Naive thymus-derived CD8-positive, alpha-beta T cell (primary cell): ENCODE measurements at regions not wholly inside any gene's neighbourhood (a gene's known extent, or its start where the extent isn't known, plus 50 kb on each side); places are given as distances from the start of the nearest gene placed in this dataset.

Source experiments
- ATAC-seq, 2 donors: fragments of 150-1000 bp; cut with Tn5 transposase in 1 of 2; sonication (Bioruptor Pico), chemical (Tn5 transposase) in 1 of 2; 1 replicate in 1 of 2; 2 replicates in 1 of 2; pipeline ENCODE4 v1.10.0; 2021; ENCODE audit warnings: mild to moderate bottlenecking in 2 of 2, moderate library complexity in 2 of 2
- POLR2A ChIA-PET: fragments of 350-600 bp; sonication (Branson Sonifier 250); formaldehyde crosslinking; loops from one replicate; lab custom pipeline; 2021; ENCODE audit warnings: antibody characterized with exemption; lab: Charles Lee
- DNase-seq, 10 donors: peaks; one replicate each; pipeline versions ENCODE4 v3.0.0 to v3.0.0-alpha.2; 2020 to 2022
- H3K27ac Mint-ChIP-seq, 10 donors: one replicate each; pipeline ENCODE4 v1.8.0; 2020 to 2022; ENCODE audit warnings: mild to moderate bottlenecking in 10 of 10, mixed read lengths in 10 of 10, moderate library complexity in 4 of 10, inconsistent platforms in 1 of 10
- H3K27me3 Mint-ChIP-seq, 5 donors: one replicate each; pipeline ENCODE4 v1.8.0; 2021 to 2022; ENCODE audit warnings: mixed read lengths in 5 of 5
- H3K36me3 Mint-ChIP-seq, 3 donors: one replicate each; pipeline ENCODE4 v1.8.0; 2020 to 2022; ENCODE audit warnings: mixed read lengths in 3 of 3, mild to moderate bottlenecking in 2 of 3, inconsistent platforms in 1 of 3
- H3K4me1 Mint-ChIP-seq, 4 donors: one replicate each; pipeline ENCODE4 v1.8.0; 2021 to 2022; ENCODE audit warnings: mixed read lengths in 4 of 4
- H3K4me3 Mint-ChIP-seq, 10 donors: one replicate each; pipeline ENCODE4 v1.8.0; 2020 to 2022; ENCODE audit warnings: mild to moderate bottlenecking in 10 of 10, mixed read lengths in 10 of 10, moderate library complexity in 6 of 10, inconsistent platforms in 1 of 10
- H3K9me3 Mint-ChIP-seq, 9 donors: one replicate each; pipeline ENCODE4 v1.8.0; 2020 to 2022; ENCODE audit warnings: mixed read lengths in 9 of 9, mild to moderate bottlenecking in 3 of 9, inconsistent platforms in 1 of 9, moderate library complexity in 1 of 9

DNA sequence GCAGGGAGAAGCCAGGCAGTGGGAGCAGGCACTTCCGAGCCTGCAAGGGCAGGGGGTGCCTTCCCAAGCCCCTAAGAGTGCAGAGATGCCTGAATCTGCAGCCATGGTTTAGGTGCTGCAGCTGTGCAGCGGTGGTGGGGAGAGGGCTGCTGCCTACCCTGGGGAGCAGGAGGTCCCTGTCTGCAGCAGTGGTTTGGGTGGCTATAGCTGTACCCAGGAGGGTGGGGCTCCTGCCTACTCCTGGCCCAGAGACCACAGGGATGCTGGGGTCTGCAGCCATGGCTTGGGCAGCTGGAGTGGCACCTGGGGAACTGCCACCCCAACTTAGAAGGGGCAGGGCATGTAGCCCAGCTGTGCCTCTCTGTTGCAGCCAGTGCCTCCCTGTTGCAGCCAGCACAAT is 488.1 kb upstream of the THBS1 start:
- Mint-ChIP-seq H3K9me3 (no peaks in the 10 kb centered on the region), H3K36me3 (no peaks in the 10 kb centered on the region), H3K27ac (no peak overlapping the region), H3K4me3 (no peak overlapping the region), H3K27me3 (peaks cover 5 to 25% (median 10%) of the 10 kb centered on the region in 5 donors), H3K4me1 (no peaks in the 10 kb centered on the region)
- ATAC-seq (no peak), DNase-seq (no peak)
- POLR2A ChIA-PET = no interaction called here

DNA sequence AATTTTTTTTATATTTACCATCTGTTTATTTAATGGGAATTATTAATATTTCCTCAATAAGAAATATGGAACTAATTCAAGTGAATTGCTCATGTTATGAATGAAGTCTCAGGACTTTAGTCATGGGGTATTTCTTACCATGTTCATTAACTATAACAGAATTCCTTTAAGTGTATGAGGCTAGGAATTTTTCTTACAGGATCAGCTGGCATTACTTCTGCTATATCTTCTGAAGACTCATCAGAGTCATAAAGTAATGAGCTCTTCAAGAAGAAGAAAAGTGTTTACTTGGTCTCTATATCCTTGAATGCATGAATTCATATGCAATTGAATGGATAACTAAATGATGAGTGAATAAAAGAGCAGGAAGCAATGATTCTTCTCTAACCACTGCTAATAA is 486.8 kb upstream of the THBS1 start:
- POLR2A ChIA-PET = no interaction called here
- H3K36me3 Mint-ChIP-seq = no peaks in the 10 kb centered on the region
- H3K4me1 Mint-ChIP-seq = no peaks in the 10 kb centered on the region
- H3K27me3 Mint-ChIP-seq = peaks cover 5 to 28% (median 9%) of the 10 kb centered on the region in 5 donors
- H3K4me3 Mint-ChIP-seq = no peak overlapping the region
- no peak for ATAC-seq
- DNase-seq = no peak
- no peaks in the 10 kb centered on the region for H3K9me3 Mint-ChIP-seq
- H3K27ac Mint-ChIP-seq = no peak overlapping the region

DNA sequence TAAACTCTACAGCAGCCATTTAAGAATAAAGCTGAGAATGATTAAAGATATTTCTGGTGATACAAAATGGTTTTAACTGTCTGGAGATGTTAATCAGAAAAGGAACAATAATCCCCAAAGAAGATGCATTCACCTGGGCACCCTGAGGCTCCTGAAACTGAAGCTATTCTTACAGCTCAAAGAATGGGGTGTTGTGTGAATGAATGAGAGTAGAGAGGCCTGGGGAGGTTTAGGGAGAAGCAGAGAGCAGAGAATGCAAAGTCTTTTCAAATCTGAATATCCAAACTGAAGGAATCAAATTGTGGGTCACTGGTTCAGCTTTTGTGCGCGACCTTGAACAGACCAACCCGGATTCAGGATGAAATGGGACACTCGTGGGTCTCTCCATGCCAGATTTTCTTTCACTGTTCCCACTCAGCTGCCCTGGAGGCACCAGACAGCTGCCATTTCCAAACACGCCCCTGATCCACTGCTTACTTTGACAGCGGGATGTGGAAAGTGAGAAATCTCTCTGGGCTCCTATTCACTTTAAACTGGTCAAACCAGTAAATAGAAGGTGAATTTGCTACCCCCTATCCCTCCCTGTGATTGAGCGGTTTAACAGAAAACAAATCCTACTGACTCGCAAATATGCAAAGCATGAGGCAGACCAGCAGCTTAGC is 485.5 kb upstream of the THBS1 start:
- Mint-ChIP-seq H3K27ac (no peak overlapping the region), H3K4me1 (no peaks in the 10 kb centered on the region), H3K36me3 (no peaks in the 10 kb centered on the region), H3K9me3 (no peaks in the 10 kb centered on the region), H3K4me3 (no peak overlapping the region), H3K27me3 (peaks cover 6 to 27% (median 11%) of the 10 kb centered on the region in 5 donors)
- ATAC-seq (no peak), DNase-seq (no peak)
- POLR2A ChIA-PET = no interaction called here

GRCh38 chr15:39096608-39097205 is 484.2 kb upstream of the THBS1 start:
- no peak overlapping the region for H3K27ac Mint-ChIP-seq
- no peak for DNase-seq
- H3K9me3 Mint-ChIP-seq = no peaks in the 10 kb centered on the region
- ATAC-seq = no peak
- no peaks in the 10 kb centered on the region for H3K4me1 Mint-ChIP-seq
- no peaks in the 10 kb centered on the region for H3K36me3 Mint-ChIP-seq
- POLR2A ChIA-PET = no interaction called here
- peaks cover 8 to 24% (median 16%) of the 10 kb centered on the region in 5 donors for H3K27me3 Mint-ChIP-seq
- H3K4me3 Mint-ChIP-seq = no peak overlapping the region

GRCh38 chr15:39099524-39099923 is 481.4 kb upstream of the THBS1 start:
- Mint-ChIP-seq H3K27me3 (peaks cover 11 to 36% (median 15%) of the 10 kb centered on the region in 5 donors), H3K36me3 (no peaks in the 10 kb centered on the region)
- POLR2A ChIA-PET = no interaction called here

DNA sequence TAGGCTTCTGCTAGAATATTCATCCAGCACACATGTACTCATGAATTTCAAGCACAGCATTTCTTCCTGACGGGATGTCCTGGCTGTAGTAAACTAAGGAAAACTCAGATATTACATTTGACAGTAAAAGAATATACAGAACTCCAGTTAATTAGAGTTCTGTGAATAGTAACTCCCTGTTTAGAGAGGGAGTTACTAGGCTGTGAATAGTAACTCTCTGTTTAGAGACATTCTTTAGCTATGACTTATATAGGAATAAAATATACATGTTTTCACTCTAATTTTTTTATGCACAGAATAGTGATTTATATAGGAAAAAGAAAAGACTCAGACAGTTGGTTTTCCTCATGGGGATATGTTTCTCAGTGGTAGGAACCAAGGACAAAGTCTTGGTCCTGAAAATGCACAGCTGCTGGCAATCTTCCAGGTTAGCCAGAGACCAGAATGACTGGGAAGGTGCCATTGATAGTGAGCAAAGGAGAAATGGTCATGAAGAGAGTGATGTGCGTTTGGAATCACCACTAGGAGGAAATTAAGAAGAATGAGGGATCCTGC is 480.7 kb upstream of the THBS1 start:
- POLR2A ChIA-PET = no interaction called here
- ATAC-seq = no peak
- peaks cover 11 to 36% (median 15%) of the 10 kb centered on the region in 5 donors for H3K27me3 Mint-ChIP-seq
- no peaks in the 10 kb centered on the region for H3K36me3 Mint-ChIP-seq
- DNase-seq = no peak
- no peaks in the 10 kb centered on the region for H3K4me1 Mint-ChIP-seq
- no peak overlapping the region for H3K4me3 Mint-ChIP-seq
- H3K9me3 Mint-ChIP-seq = peaks cover 0 to 10% (median 2%) of the 10 kb centered on the region in 9 donors
- H3K27ac Mint-ChIP-seq = no peak overlapping the region

More at GRCh38 chr15:39099524-39099923, 481.4 kb upstream of the THBS1 start:
- no peak overlapping the region for H3K4me3 Mint-ChIP-seq
- DNase-seq (no peak), ATAC-seq (no peak)
- no peak overlapping the region for H3K27ac Mint-ChIP-seq
- H3K9me3 Mint-ChIP-seq = peaks cover 0 to 10% (median 0%) of the 10 kb centered on the region in 9 donors
- no peaks in the 10 kb centered on the region for H3K4me1 Mint-ChIP-seq

DNA sequence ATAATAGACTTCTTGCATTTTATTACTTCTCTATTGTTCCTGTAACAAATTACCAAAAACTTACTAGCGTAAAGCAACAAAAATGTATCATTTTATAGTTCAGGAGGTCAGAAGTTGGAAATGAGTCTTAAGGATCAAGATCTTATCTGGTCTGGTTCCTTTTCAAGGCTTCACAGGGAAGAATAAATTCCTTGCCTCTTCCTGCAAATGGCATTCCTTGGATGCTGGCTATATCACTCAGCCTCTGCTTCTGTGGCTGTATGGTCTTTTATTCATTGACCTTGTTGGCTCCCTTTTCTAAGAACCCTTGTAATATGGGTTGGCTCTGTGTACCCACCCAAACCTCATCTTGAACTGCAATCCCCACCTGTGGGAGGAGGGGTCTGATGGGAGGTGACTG is 478.4 kb upstream of the THBS1 start:
- Mint-ChIP-seq H3K4me1 (no peaks in the 10 kb centered on the region), H3K27me3 (peaks cover 12 to 36% (median 17%) of the 10 kb centered on the region in 5 donors), H3K27ac (no peak overlapping the region), H3K36me3 (no peaks in the 10 kb centered on the region), H3K4me3 (no peak overlapping the region), H3K9me3 (peaks cover 0 to 10% (median 3%) of the 10 kb centered on the region in 9 donors)
- DNase-seq = no peak
- POLR2A ChIA-PET = no interaction called here
- no peak for ATAC-seq

DNA sequence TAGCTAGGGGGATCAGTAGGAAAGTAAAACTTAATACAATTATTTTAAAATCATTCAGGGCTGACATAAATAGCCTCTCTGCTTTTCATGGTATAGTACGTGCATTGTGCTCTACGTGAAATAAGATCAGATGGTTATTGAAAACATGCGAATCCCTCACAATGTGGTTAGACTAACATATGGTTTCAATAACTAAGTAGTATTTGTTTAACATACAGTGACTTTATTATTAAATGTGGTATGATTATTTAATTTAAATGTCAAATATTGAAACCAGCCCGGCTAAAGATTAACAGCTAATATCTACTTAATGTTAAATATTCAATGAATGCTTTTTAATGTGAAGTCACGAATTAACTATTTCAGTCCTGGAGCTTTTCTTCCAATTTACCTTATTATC is 473.9 kb upstream of the THBS1 start:
- DNase-seq = no peak
- no peak overlapping the region for H3K4me3 Mint-ChIP-seq
- no peak for ATAC-seq
- H3K9me3 Mint-ChIP-seq = peaks cover 0 to 10% (median 3%) of the 10 kb centered on the region in 9 donors
- peaks cover 0 to 1% (median 0%) of the 10 kb centered on the region in 3 donors for H3K36me3 Mint-ChIP-seq
- peaks cover 10 to 28% (median 11%) of the 10 kb centered on the region in 5 donors for H3K27me3 Mint-ChIP-seq
- POLR2A ChIA-PET = no interaction called here
- H3K4me1 Mint-ChIP-seq = no peaks in the 10 kb centered on the region
- no peak overlapping the region for H3K27ac Mint-ChIP-seq

DNA sequence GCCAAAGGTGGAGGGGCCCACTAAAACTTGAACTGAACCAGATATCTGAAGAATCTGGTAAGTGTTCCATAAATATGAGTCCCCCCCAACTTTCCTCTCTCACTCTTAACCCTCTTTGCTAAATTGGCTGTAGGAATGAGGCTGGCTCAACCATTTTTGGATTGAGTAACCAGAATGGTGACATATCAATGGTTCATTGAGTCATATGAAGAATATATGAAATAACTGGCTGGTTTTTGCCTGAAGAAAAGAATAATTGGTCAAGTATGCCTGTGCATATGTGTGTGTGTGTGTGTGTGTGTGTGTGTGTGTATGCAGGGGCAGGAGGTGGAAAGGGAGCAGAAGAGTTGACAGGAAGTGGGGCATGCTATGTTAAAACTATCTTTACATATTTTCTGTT is 472.9 kb upstream of the THBS1 start:
- POLR2A ChIA-PET = no interaction called here
- Mint-ChIP-seq H3K9me3 (peaks cover 0 to 8% (median 3%) of the 10 kb centered on the region in 9 donors), H3K27me3 (peaks cover 13 to 26% (median 14%) of the 10 kb centered on the region in 5 donors), H3K36me3 (peaks cover 0 to 1% (median 0%) of the 10 kb centered on the region in 3 donors), H3K27ac (no peak overlapping the region), H3K4me1 (no peaks in the 10 kb centered on the region), H3K4me3 (no peak overlapping the region)
- no peak for ATAC-seq
- no peak for DNase-seq

GRCh38 chr15:39110336-39110735 is 470.5 kb upstream of the THBS1 start:
- peaks cover 0 to 19% (median 2%) of the 10 kb centered on the region in 9 donors for H3K9me3 Mint-ChIP-seq
- POLR2A ChIA-PET = no interaction called here
- H3K27me3 Mint-ChIP-seq = peaks cover 19 to 32% (median 27%) of the 10 kb centered on the region in 5 donors
- H3K4me1 Mint-ChIP-seq = no peaks in the 10 kb centered on the region
- DNase-seq = no peak
- H3K4me3 Mint-ChIP-seq = no peak overlapping the region
- no peak for ATAC-seq
- H3K27ac Mint-ChIP-seq = no peak overlapping the region
- peaks cover 0 to 5% (median 1%) of the 10 kb centered on the region in 3 donors for H3K36me3 Mint-ChIP-seq

- Mint-ChIP-seq H3K9me3 (peaks cover 0 to 17% (median 2%) of the 10 kb centered on the region in 9 donors), H3K27ac (no peak overlapping the region)
- ATAC-seq = no peak
These were observed 470.1 kb upstream of the THBS1 start for GRCh38 chr15:39110746-39111145.

DNA sequence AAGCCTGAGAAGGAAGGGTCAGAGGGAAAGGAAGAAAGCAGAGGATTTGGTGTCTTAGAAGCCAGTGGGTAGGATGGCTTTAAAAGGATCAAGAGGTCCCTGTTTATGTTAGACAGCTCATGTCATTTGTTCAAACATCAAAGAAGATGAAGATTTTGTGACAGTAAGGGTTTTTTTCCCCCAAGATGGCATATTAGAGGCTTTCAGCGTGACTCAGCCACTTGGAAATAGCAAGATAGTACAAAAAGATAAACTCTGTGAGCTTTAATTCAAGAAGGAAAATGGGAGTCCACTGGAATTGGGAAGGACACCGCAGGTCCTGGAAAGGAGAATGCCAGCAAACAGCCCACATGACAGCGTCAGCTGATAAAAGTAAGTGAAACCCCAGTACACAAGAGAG is 467.1 kb upstream of the THBS1 start:
- H3K27me3 Mint-ChIP-seq = peaks cover 24 to 55% (median 26%) of the 10 kb centered on the region in 5 donors
- DNase-seq (no peak), ATAC-seq (no peak)
- H3K27ac Mint-ChIP-seq = no peak overlapping the region
- H3K36me3 Mint-ChIP-seq = peaks cover 0 to 21% (median 4%) of the 10 kb centered on the region in 3 donors
- POLR2A ChIA-PET = no interaction called here
- no peaks in the 10 kb centered on the region for H3K4me1 Mint-ChIP-seq
- peaks cover 6 to 32% (median 21%) of the 10 kb centered on the region in 9 donors for H3K9me3 Mint-ChIP-seq
- no peak overlapping the region for H3K4me3 Mint-ChIP-seq

More at GRCh38 chr15:39110746-39111145, 470.1 kb upstream of the THBS1 start:
- H3K36me3 Mint-ChIP-seq = peaks cover 0 to 5% (median 1%) of the 10 kb centered on the region in 3 donors
- H3K27me3 Mint-ChIP-seq = peaks cover 19 to 32% (median 27%) of the 10 kb centered on the region in 5 donors
- H3K4me3 Mint-ChIP-seq = no peak overlapping the region
- no peaks in the 10 kb centered on the region for H3K4me1 Mint-ChIP-seq
- POLR2A ChIA-PET = no interaction called here
- DNase-seq = no peak

- peaks cover 6 to 32% (median 21%) of the 10 kb centered on the region in 9 donors for H3K9me3 Mint-ChIP-seq
- H3K27ac Mint-ChIP-seq = no peak overlapping the region
- ATAC-seq = no peak
- H3K27me3 Mint-ChIP-seq = peaks cover 24 to 55% (median 26%) of the 10 kb centered on the region in 5 donors
- H3K4me3 Mint-ChIP-seq = no peak overlapping the region
- DNase-seq = no peak
- POLR2A ChIA-PET = no interaction called here
- no peaks in the 10 kb centered on the region for H3K4me1 Mint-ChIP-seq
- H3K36me3 Mint-ChIP-seq = peaks cover 0 to 21% (median 4%) of the 10 kb centered on the region in 3 donors
These were observed 466.0 kb upstream of the THBS1 start for GRCh38 chr15:39114690-39115378.
